Dedifferentiated amniotic fluid mesenchymal stem cell (primary cell): ENCODE measurements at regions not wholly inside any gene's neighbourhood (a gene's known extent, or its start where the extent isn't known, plus 50 kb on each side); places are given as distances from the start of the nearest gene placed in this dataset.

Experiments used
- DNase-seq: peaks from one replicate; pipeline ENCODE4 v3.0.0-alpha.2; 2016; ENCODE audit errors: extremely low spot score

- DNase-seq, result no peak
Measured at GRCh38 chr2:186069676-186070075, 331.1 kb downstream of the FSIP2 start.

- no peak for DNase-seq
Measured at GRCh38 chr2:186085226-186085625, 346.6 kb downstream of the FSIP2 start.

GRCh38 chr2:186093174-186093573 lies 354.6 kb downstream of the FSIP2 start:
- no peak for DNase-seq

GRCh38 chr2:186098821-186099220 lies 360.2 kb downstream of the FSIP2 start:
- DNase-seq, result no peak

- DNase-seq, result no peak
Measured at GRCh38 chr2:186099826-186100225, 361.2 kb downstream of the FSIP2 start.

- no peak for DNase-seq
Measured at GRCh38 chr2:186100636-186101035, 362.0 kb downstream of the FSIP2 start.

GRCh38 chr2:186101616-186102015 lies 363.0 kb downstream of the FSIP2 start:
- DNase-seq, result no peak

- no peak for DNase-seq
Measured at GRCh38 chr2:186103276-186103675, 364.7 kb downstream of the FSIP2 start.

- no peak for DNase-seq
Measured at GRCh38 chr2:186105016-186105724, 366.6 kb downstream of the FSIP2 start.

- no peak for DNase-seq
Measured at GRCh38 chr2:186108470-186108869, 369.9 kb downstream of the FSIP2 start.

- no peak for DNase-seq
Measured at GRCh38 chr2:186113284-186113683, 372.8 kb upstream of the ZC3H15 start.

GRCh38 chr2:186125156-186125555 lies 360.9 kb upstream of the ZC3H15 start:
- DNase-seq, result no peak

- no peak for DNase-seq
Measured at GRCh38 chr2:186125625-186126024, 360.4 kb upstream of the ZC3H15 start.

GRCh38 chr2:186126181-186126580 lies 359.9 kb upstream of the ZC3H15 start:
- DNase-seq, result no peak

- peak; percentile 56 for DNase-seq
Measured at GRCh38 chr2:186129767-186130581, 356.1 kb upstream of the ZC3H15 start.

GRCh38 chr2:186130748-186131641 lies 355.1 kb upstream of the ZC3H15 start:
- no peak for DNase-seq

GRCh38 chr2:186135686-186136085 lies 350.4 kb upstream of the ZC3H15 start:
- no peak for DNase-seq

GRCh38 chr2:186136860-186137259 lies 349.2 kb upstream of the ZC3H15 start:
- no peak for DNase-seq

GRCh38 chr2:186138845-186139244 lies 347.2 kb upstream of the ZC3H15 start:
- no peak for DNase-seq

- DNase-seq, result no peak
Measured at GRCh38 chr2:186159101-186159500, 327.0 kb upstream of the ZC3H15 start.

- DNase-seq, result no peak
Measured at GRCh38 chr2:186164325-186164724, 321.7 kb upstream of the ZC3H15 start.

GRCh38 chr2:186170693-186171092 lies 315.4 kb upstream of the ZC3H15 start:
- no peak for DNase-seq
